Upper lobe of left lung (tissue), 4 donors: ENCODE measurements at regions not wholly inside any gene's neighbourhood (a gene's known extent, or its start where the extent isn't known, plus 50 kb on each side); places are given as distances from the start of the nearest gene placed in this dataset.

Experiments used
- CTCF ChIP-seq, 6 experiments: fragments of 450-650 bp in 4 of 6; fragments of 200-600 bp in 2 of 6; sonication (generic) in 2 of 6; IDR thresholded peaks; one replicate each; pipeline ENCODE4 v1.5.1; 2016 to 2019; ENCODE audit warnings: antibody characterized with exemption in 6 of 6
- POLR2A ChIP-seq, 4 donors: fragments of 450-650 bp; IDR thresholded peaks; one replicate each; pipeline ENCODE4 v1.5.1; 2016 to 2017; ENCODE audit warnings: antibody characterized with exemption in 4 of 4, mild to moderate bottlenecking in 2 of 4
- POLR2AphosphoS5 ChIP-seq, 2 donors: sonication (generic); formaldehyde crosslinking; IDR thresholded peaks; one replicate each; pipeline ENCODE4 v1.5.1; 2017; ENCODE audit warnings: antibody characterized with exemption in 2 of 2

GRCh38 chr13:94829185-94829836, 117.0 kb upstream of the SOX21 start:
- TF ChIP-seq CTCF (IDR thresholded peaks at IDR 0.05) (no peak), POLR2AphosphoS5 (IDR thresholded peaks at IDR 0.05) (no peak), POLR2A (IDR thresholded peaks at IDR 0.05) (no peak)
